CD4-positive, alpha-beta T cell (primary cell): ENCODE measurements at regions not wholly inside any gene's neighbourhood (a gene's known extent, or its start where the extent isn't known, plus 50 kb on each side); places are given as distances from the start of the nearest gene placed in this dataset.

Experiments
- ATAC-seq: fragments of 200-7000 bp; cut with Tn5 transposase; one replicate; pipeline ENCODE4 v1.10.0; 2022; ENCODE audit warnings: mild to moderate bottlenecking; ENCODE audit not compliant: poor library complexity
- CTCF ChIA-PET: fragments of 350-600 bp; sonication (Branson Sonifier 250); formaldehyde crosslinking; loops from one replicate; lab custom pipeline; 2021; ENCODE audit warnings: antibody characterized with exemption, inconsistent platforms; lab: Charles Lee
- POLR2A ChIA-PET: fragments of 350-600 bp; sonication (Branson Sonifier 250); formaldehyde crosslinking; loops from one replicate; lab custom pipeline; 2021; ENCODE audit warnings: antibody characterized with exemption, inconsistent platforms; lab: Charles Lee
- DNase-seq, 14 experiments: peaks; one replicate each; pipeline ENCODE4 v3.0.0-alpha.2; 2013 to 2020; ENCODE audit warnings: mixed read lengths in 2 of 14
- H3K27ac ChIP-seq, 2 donors: one replicate each; pipeline versions ENCODE4 v1.5.1 to v1.7.0; 2013; ENCODE audit warnings: low read length in 2 of 2, low read depth in 1 of 2, mild to moderate bottlenecking in 1 of 2
- H3K27me3 ChIP-seq, 2 experiments: 1 replicate in 1 of 2; 2 replicates in 1 of 2; pipeline versions ENCODE4 v1.6.1 to v1.7.0; 2013; ENCODE audit warnings: low read length in 2 of 2, control low read depth in 1 of 2, mild to moderate bottlenecking in 1 of 2, moderate library complexity in 1 of 2; ENCODE audit not compliant: insufficient read depth in 2 of 2, control insufficient read depth in 1 of 2
- H3K36me3 ChIP-seq: one replicate; pipeline ENCODE4 v1.6.1; 2013; ENCODE audit warnings: low read length, control low read depth; ENCODE audit not compliant: insufficient read depth
- H3K4me1 ChIP-seq: one replicate; pipeline ENCODE4 v1.6.1; 2013; ENCODE audit warnings: low read length, control low read depth; ENCODE audit not compliant: insufficient read depth
- H3K4me3 ChIP-seq: one replicate; pipeline ENCODE4 v1.5.1; 2013; ENCODE audit warnings: mild to moderate bottlenecking, low read length, moderate library complexity
- H3K9me3 ChIP-seq, 2 experiments: 1 replicate in 1 of 2; 2 replicates in 1 of 2; pipeline versions ENCODE4 v1.6.1 to v1.7.0; 2013; ENCODE audit warnings: low read length in 2 of 2, mild to moderate bottlenecking in 2 of 2, control low read depth in 1 of 2, moderate library complexity in 1 of 2; ENCODE audit not compliant: control insufficient read depth in 1 of 2, insufficient read depth in 1 of 2
- H3K27ac Mint-ChIP-seq: one replicate; pipeline ENCODE4 v1.8.0; 2020; ENCODE audit warnings: mixed read lengths
- H3K27me3 Mint-ChIP-seq: one replicate; pipeline ENCODE4 v1.8.0; 2021; ENCODE audit warnings: mixed read lengths
- H3K36me3 Mint-ChIP-seq: one replicate; pipeline ENCODE4 v1.8.0; 2021; ENCODE audit warnings: low read depth, mixed read lengths
- H3K4me1 Mint-ChIP-seq: one replicate; pipeline ENCODE4 v1.8.0; 2021; ENCODE audit warnings: low read depth, mixed read lengths
- H3K4me3 Mint-ChIP-seq: one replicate; pipeline ENCODE4 v1.8.0; 2020; ENCODE audit warnings: mild to moderate bottlenecking, mixed read lengths
- H3K9me3 Mint-ChIP-seq: one replicate; pipeline ENCODE4 v1.8.0; 2020; ENCODE audit warnings: mixed read lengths
- CTCF ChIP-seq: fragments of 200-600 bp; IDR thresholded peaks from one replicate; pipeline ENCODE4 v1.8.0; 2022; ENCODE audit warnings: antibody characterized with exemption, mild to moderate bottlenecking
- intact Hi-C, 2 experiments: fragments of 100-400 bp; cut with DNase I in 1 of 2; cut with micrococcal nuclease in 1 of 2; formaldehyde crosslinking; loops; one replicate each; pipeline versions ENCODE4 v1.15.1 to v1.9.0; 2023 to 2025; cut with DNase I, micrococcal nuclease

- DNase-seq (no peak), ATAC-seq (no peak)
- H3K36me3 ChIP-seq: no peaks in the 10 kb centered on the region
- H3K27ac Mint-ChIP-seq: no peak overlapping the region
- H3K4me1 Mint-ChIP-seq: no peaks in the 10 kb centered on the region
- H3K4me3 Mint-ChIP-seq: no peak overlapping the region
- no peak for TF ChIP-seq CTCF
- H3K27me3 ChIP-seq: no peaks in the 10 kb centered on the region
- POLR2A ChIA-PET: no interaction called here
- no peaks in the 10 kb centered on the region for H3K9me3 Mint-ChIP-seq
- H3K27ac ChIP-seq: no peak overlapping the region
- CTCF ChIA-PET: no interaction called here
- no peaks in the 10 kb centered on the region for H3K9me3 ChIP-seq
- no peaks in the 10 kb centered on the region for H3K36me3 Mint-ChIP-seq
- intact Hi-C loops: no loop called here
- H3K4me1 ChIP-seq: no peaks in the 10 kb centered on the region
- peaks cover 18% of the 10 kb centered on the region for H3K27me3 Mint-ChIP-seq
- H3K4me3 ChIP-seq: no peak overlapping the region
Measured at GRCh38 chr10:84039957-84040356, 99.4 kb upstream of the GHITM start.

- Mint-ChIP-seq H3K4me1 (no peaks in the 10 kb centered on the region), H3K27ac (no peak overlapping the region), H3K27me3 (peaks cover 28% of the 10 kb centered on the region), H3K9me3 (peaks cover 13% of the 10 kb centered on the region), H3K36me3 (no peaks in the 10 kb centered on the region), H3K4me3 (no peak overlapping the region)
- Histone ChIP-seq H3K4me3 (no peak overlapping the region), H3K27ac (no peak overlapping the region), H3K9me3 (peaks cover 0 to 9% of the 10 kb centered on the region in 2 experiments), H3K36me3 (no peaks in the 10 kb centered on the region), H3K4me1 (no peaks in the 10 kb centered on the region), H3K27me3 (peaks cover 0 to 5% of the 10 kb centered on the region in 2 experiments)
- TF ChIP-seq CTCF: no peak
- ATAC-seq (no peak), DNase-seq (no peak)
- intact Hi-C loops: no loop called here
- ChIA-PET POLR2A (no interaction called here), CTCF (no interaction called here)
Measured at GRCh38 chr10:84047258-84048010, 91.9 kb upstream of the GHITM start.

GRCh38 chr10:84049645-84050011 is 89.7 kb upstream of the GHITM start:
- Mint-ChIP-seq H3K4me3 (no peak overlapping the region), H3K27me3 (peaks cover 35% of the 10 kb centered on the region), H3K4me1 (no peaks in the 10 kb centered on the region), H3K27ac (no peak overlapping the region), H3K36me3 (no peaks in the 10 kb centered on the region), H3K9me3 (peaks cover 13% of the 10 kb centered on the region)
- Histone ChIP-seq H3K4me1 (no peaks in the 10 kb centered on the region), H3K36me3 (no peaks in the 10 kb centered on the region), H3K27me3 (peaks cover 0 to 5% of the 10 kb centered on the region in 2 experiments), H3K27ac (no peak overlapping the region), H3K4me3 (no peak overlapping the region), H3K9me3 (peaks cover 0 to 9% of the 10 kb centered on the region in 2 experiments)
- ATAC-seq (no peak), DNase-seq (no peak)
- POLR2A ChIA-PET: no interaction called here
- CTCF ChIA-PET: no interaction called here
- intact Hi-C loops: no loop called here
- no peak for TF ChIP-seq CTCF
